Caco-2 (cell line): ENCODE measurements at regions not wholly inside any gene's neighbourhood (a gene's known extent, or its start where the extent isn't known, plus 50 kb on each side); places are given as distances from the start of the nearest gene placed in this dataset.

Experiments
- BruUV-seq: library from RNA; stranded (reverse); fragments of 400-500 nt; replicated peaks from 2 replicates; lab custom pipeline; 2021; lab: Mats Ljungman, UMichigan
- CTCF ChIA-PET: fragments of 300-600 bp; sonication (Branson Sonifier 250); formaldehyde crosslinking; loops from one replicate; lab custom pipeline; 2022; ENCODE audit warnings: antibody characterized with exemption; lab: Charles Lee
- POLR2A ChIA-PET: fragments of 300-600 bp; sonication (Branson Sonifier 250); formaldehyde crosslinking; loops from one replicate; lab custom pipeline; 2022; ENCODE audit warnings: antibody characterized with exemption; lab: Charles Lee
- DNase-seq, 2 experiments: peaks; one replicate each; pipeline versions ENCODE4 v3.0.0 to v3.0.0-alpha.2; 2020 to 2022
- H3K27me3 ChIP-seq: replicated peaks from 2 replicates; pipeline ENCODE4 v1.6.0; 2011; ENCODE audit warnings: low read length; ENCODE audit not compliant: control insufficient read depth, insufficient read depth
- H3K36me3 ChIP-seq: 2 replicates; pipeline ENCODE4 v1.5.1; 2011; ENCODE audit warnings: low read length; ENCODE audit not compliant: control insufficient read depth, insufficient read depth
- H3K4me1 ChIP-seq: fragments of 250-450 bp; sonication (Bioruptor Pico); 2 replicates; pipeline ENCODE4 v1.5.1; 2020; ENCODE audit warnings: mild to moderate bottlenecking
- H3K4me3 ChIP-seq: 2 replicates; pipeline ENCODE4 v1.5.1; 2011; ENCODE audit warnings: low read depth, mild to moderate bottlenecking, control low read depth, low read length
- H3K9me3 ChIP-seq: fragments of 250-450 bp; sonication (Bioruptor Pico); 2 replicates; pipeline ENCODE4 v1.5.1; 2020; ENCODE audit warnings: mild to moderate bottlenecking, moderate library complexity
- H3K27ac Mint-ChIP-seq: one replicate; pipeline ENCODE4 v1.8.0; 2022; ENCODE audit warnings: mixed read lengths; ENCODE audit not compliant: unreplicated experiment
- H3K27me3 Mint-ChIP-seq: one replicate; pipeline ENCODE4 v1.8.0; 2022; ENCODE audit warnings: mixed read lengths; ENCODE audit not compliant: insufficient read depth, unreplicated experiment
- H3K36me3 Mint-ChIP-seq: one replicate; pipeline ENCODE4 v1.8.0; 2022; ENCODE audit warnings: mild to moderate bottlenecking, mixed read lengths; ENCODE audit not compliant: insufficient read depth, unreplicated experiment
- H3K4me1 Mint-ChIP-seq: one replicate; pipeline ENCODE4 v1.8.0; 2022; ENCODE audit warnings: low read depth, mixed read lengths; ENCODE audit not compliant: unreplicated experiment
- H3K4me3 Mint-ChIP-seq: one replicate; pipeline ENCODE4 v1.8.0; 2022; ENCODE audit warnings: mild to moderate bottlenecking, moderate library complexity, mixed read lengths; ENCODE audit not compliant: unreplicated experiment
- H3K9me3 Mint-ChIP-seq: one replicate; pipeline ENCODE4 v1.8.0; 2022; ENCODE audit warnings: mixed read lengths; ENCODE audit not compliant: unreplicated experiment
- intact Hi-C: fragments of 100-400 bp; cut with micrococcal nuclease; formaldehyde crosslinking; loops from one replicate; pipeline ENCODE4 v1.10.0; 2022; ENCODE audit not compliant: unreplicated experiment
- TF ChIP-seq, protein P1 (sequence below), 2 experiments: fragments of 200-600 bp in 1 of 2; IDR thresholded peaks; 1 replicate in 1 of 2; 2 replicates in 1 of 2; pipeline versions ENCODE4 v1.5.1 to v1.8.0; 2011 to 2022; ENCODE audit warnings: antibody characterized with exemption in 1 of 2, control low read depth in 1 of 2, inconsistent platforms in 1 of 2, low read depth in 1 of 2, low read length in 1 of 2, mild to moderate bottlenecking in 1 of 2, moderate library complexity in 1 of 2; ENCODE audit not compliant: insufficient read depth in 1 of 2, severe bottlenecking in 1 of 2, unreplicated experiment in 1 of 2

DNA sequence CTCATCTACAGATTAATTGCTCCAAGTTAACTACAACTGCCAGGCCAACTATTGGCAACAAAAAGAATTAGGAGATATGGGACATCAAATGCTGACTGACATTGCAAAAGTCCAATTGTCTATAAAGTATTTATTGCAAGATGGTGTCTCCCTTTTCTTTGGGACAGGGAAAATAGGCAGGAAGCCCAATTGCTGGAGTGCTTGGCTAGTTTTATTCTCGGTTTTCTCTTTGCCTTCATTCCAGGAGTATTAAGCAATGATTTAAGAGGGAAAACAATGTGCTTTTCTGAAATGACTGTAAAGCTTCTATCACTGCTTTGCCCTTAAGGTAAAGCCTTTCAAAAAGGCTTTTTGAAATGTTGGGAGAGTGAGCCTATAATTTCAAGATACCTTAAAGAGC, 62.8 kb upstream of the DIAPH2 start:
- intact Hi-C loops, result no loop called here
- ChIA-PET POLR2A (no interaction called here), CTCF (no interaction called here)
- Mint-ChIP-seq H3K36me3 (no peaks in the 10 kb centered on the region), H3K4me1 (no peaks in the 10 kb centered on the region), H3K9me3 (no peaks in the 10 kb centered on the region), H3K4me3 (no peak overlapping the region), H3K27ac (no peak overlapping the region), H3K27me3 (no peaks in the 10 kb centered on the region)
- no peaks in the 10 kb centered on the region for H3K9me3 ChIP-seq
- no peaks in the 10 kb centered on the region for H3K27me3 ChIP-seq
- no peak for DNase-seq
- no peaks in the 10 kb centered on the region for H3K4me1 ChIP-seq
- no peak overlapping the region for H3K4me3 ChIP-seq
- TF ChIP-seq, protein P1, sequence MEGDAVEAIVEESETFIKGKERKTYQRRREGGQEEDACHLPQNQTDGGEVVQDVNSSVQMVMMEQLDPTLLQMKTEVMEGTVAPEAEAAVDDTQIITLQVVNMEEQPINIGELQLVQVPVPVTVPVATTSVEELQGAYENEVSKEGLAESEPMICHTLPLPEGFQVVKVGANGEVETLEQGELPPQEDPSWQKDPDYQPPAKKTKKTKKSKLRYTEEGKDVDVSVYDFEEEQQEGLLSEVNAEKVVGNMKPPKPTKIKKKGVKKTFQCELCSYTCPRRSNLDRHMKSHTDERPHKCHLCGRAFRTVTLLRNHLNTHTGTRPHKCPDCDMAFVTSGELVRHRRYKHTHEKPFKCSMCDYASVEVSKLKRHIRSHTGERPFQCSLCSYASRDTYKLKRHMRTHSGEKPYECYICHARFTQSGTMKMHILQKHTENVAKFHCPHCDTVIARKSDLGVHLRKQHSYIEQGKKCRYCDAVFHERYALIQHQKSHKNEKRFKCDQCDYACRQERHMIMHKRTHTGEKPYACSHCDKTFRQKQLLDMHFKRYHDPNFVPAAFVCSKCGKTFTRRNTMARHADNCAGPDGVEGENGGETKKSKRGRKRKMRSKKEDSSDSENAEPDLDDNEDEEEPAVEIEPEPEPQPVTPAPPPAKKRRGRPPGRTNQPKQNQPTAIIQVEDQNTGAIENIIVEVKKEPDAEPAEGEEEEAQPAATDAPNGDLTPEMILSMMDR (IDR thresholded peaks at IDR 0.05; ENCODE audit: insufficient read depth in 1 of 2, low read depth in 1 of 2, low read length in 1 of 2, severe bottlenecking in 1 of 2, unreplicated experiment in 1 of 2), result no peak
- BruUV-seq, result no TSS peak
- no peaks in the 10 kb centered on the region for H3K36me3 ChIP-seq
